CD4-positive, alpha-beta T cell treated with Interleukin-6 at 100 ng/mL for 8 hours (primary cell): ENCODE measurements at regions not wholly inside any gene's neighbourhood (a gene's known extent, or its start where the extent isn't known, plus 50 kb on each side); places are given as distances from the start of the nearest gene placed in this dataset.
"Not testable (repeated sequence)": the region's sequence is repeated elsewhere in the genome, so short reads cannot be mapped to it uniquely, and the experiment has no call there.

Source experiments
- DNase-seq: peaks from one replicate; pipeline ENCODE4 v3.0.0-alpha.2; 2020; ENCODE audit warnings: mixed read lengths, low spot score

DNA sequence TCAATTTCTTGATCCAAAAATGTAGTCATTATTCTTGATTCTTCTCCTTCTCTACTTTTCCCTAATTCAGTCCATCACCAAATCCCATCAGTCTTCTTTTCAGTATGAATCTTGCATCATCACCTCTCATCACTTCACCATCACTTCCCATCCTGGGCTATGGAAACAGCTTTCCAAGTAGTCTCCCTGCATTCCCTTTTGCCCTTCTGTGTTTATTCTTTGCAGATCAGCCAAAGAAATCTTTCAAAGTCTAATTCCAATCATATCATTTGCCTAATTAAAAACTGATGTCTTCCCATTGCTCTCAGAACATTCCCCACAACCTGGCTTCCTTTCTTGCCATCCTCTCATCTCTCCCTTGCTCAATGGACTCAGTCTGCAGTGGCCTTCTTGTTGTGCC, 201.7 kb upstream of the ADAMTS3 start:
- DNase-seq: no peak

DNA sequence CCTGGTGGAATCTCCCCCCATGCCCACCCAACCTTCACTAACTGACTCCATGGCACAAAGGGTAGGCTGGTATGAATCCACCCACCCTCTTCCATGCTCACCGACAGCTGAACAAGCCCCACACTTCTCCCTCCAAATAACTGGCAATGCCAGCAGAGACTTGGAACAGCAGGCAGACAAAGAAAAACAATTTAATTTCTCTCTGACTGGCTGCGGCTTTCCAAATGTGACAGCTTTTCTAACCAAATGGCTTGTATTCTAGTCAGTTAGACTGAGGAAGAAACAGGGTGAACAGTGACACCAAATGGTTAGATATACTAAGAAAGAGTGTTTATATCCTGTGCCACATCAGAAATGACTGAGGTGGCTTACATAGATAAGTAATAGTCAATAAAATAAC, 199.3 kb upstream of the ADAMTS3 start:
- DNase-seq: no peak

DNA sequence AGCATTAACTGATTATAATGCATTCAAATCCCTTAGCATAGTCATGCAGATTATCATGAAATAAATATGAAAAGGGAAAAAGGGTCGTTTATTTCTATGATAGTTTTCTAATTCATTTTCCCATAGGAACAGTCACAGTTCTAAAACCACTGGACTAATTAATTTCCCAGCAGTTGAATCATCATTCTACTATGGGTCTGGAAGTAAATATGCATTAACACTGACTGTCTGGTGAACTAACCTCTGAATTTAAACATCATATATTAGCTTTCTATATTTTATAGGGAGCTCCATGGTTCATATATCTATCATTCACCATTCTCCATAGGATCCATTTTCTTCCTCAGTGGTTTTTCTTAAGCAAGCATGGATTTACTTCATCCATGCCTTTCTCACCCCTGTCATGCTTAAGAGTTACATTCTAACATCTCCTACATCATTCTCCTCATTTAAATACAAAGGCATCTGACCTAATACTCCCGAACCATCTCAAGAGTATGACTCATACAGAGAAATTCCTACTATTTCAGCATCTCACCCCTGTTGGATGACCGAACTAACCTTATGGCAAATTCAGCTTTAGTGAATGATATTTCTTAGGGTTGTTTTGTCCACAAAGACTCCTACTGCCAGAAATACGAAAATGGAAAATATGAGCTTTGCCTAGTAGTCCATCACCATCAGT, 198.7 kb upstream of the ADAMTS3 start:
- no peak for DNase-seq

DNA sequence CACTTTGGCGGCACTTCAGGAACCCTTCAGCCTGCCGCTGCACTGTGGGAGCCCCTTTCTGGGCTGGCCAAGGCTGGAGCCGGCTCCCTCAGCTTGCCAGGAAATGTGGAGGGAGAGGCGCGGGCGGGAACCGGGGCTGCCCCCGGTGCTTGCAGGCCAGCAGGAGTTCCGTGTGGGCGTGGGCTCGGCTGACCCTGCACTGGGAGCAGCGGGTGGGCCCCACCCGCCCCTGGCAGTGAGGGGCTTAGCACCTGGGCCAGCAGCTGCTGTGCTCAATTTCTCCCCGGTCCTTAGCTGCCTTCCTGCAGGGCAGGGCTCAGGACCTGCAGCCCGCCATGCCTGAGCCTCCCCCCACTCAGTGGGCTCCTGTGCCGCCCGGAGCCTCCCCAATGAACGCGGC, 196.8 kb upstream of the ADAMTS3 start:
- not testable (repeated sequence) for DNase-seq

DNA sequence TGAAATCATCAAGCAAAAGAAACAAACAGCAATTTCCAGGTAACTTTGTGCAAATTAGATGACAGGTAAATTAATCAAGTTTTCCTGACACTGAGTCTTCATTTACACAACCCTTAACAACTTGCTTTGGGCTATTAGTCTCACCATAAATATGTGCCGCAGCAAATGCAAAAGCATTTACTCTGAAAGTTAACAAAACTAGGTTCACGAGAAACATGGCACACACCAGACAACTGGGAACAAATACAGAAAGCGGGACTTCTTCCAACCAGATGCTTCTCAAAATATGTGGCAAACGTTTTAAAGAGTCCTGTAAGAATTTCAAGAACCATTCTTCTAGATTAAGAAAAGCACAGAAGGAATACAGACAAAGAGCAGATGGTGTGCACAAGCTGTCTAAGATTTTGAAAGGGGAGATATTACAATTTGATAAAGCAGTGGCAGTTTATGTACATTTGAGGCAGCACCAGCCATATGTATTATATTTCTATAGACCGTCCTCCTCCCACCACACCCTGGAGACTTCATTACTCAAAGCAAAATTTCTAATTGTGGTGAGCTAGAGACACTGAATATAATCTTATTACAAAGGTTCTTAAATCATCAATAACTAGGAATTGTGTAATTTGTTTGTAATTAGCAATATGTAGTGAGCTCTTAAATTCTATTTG, 192.5 kb upstream of the ADAMTS3 start:
- DNase-seq: no peak

DNA sequence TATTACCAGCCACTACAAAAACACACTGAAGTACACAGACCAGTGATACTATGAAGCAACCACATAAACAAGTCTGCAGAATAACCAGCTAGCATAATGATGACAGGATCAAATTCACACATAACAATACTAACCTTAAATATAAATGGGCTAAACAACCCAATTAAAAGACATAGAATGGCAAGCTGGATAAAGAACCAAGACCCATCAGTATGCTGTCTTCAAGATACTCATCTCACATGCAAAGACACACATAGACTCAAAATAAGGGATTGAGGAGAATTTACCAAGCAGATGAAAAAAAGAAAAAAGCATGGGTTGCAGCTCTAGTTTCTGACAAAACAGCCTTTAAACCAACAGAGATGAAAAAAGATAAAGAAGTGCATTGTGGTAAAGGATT, 184.4 kb upstream of the ADAMTS3 start:
- DNase-seq: not testable (repeated sequence)

DNA sequence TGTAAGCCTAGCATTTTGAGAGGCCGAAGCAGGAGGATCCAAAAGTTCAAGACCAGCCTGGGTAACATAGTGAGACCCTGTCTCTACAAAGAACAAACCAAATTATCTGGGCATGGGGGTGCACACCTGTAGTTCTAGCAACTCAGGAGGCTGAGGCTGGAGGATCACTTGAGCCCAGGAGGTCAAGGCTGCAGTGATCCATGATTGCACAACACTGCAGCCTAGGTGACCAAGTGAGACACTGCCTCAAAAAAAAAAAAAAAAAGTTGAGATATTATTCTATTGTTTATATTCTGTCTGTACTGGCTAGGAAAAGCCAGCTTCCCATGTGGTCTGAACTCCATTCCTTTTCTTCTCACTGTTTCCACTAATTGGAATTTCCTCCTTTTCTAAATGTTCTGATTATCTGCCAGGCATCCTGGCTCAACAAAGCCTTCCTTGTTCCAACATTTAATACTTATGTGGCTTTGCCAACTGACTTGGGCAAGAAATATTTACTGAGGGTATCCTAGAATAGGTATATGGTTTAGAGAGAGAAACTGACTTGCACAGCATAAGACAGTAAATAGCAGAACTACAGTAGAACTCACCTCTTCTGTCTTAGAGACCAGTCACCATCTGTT, 175.2 kb upstream of the ADAMTS3 start:
- DNase-seq: no peak

DNA sequence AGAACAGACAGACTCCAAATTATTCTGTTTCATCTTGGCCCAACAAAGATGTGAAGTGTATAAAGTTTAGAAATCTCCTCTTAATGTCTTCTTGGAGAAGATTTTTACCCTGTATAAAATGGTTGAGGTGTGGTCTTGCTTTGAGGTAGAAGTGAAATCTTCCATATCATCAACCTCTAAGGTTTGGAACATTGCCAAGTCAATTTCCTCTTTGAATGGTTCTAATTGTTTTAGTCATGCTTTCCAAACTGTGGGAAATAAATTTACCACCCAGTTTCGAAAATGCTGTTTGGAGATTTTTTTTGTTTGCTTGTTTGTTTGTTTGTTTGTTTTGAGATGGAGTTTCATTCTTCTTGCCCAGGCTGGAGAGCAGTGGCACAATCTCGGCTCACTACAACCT, 174.1 kb upstream of the ADAMTS3 start:
- no peak for DNase-seq

DNA sequence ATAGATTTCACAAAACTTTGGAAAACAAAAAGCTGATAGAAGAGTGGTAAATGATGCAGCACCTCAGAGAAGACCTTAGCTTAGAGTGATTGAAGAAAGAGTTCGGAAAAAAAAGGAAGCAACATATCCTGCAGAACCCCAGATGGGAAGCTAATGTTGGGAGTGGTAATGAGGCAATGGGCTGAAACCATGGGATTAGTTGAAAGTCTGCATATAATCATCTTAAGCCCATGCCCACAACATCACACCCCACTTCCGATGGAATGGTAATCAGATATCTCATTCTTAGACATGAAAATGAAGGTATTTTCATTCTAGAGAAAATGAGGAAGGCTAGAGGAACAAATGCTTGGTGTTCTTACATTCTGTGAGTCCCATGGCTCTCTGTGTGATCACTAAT, 146.3 kb upstream of the ADAMTS3 start:
- DNase-seq: no peak

DNA sequence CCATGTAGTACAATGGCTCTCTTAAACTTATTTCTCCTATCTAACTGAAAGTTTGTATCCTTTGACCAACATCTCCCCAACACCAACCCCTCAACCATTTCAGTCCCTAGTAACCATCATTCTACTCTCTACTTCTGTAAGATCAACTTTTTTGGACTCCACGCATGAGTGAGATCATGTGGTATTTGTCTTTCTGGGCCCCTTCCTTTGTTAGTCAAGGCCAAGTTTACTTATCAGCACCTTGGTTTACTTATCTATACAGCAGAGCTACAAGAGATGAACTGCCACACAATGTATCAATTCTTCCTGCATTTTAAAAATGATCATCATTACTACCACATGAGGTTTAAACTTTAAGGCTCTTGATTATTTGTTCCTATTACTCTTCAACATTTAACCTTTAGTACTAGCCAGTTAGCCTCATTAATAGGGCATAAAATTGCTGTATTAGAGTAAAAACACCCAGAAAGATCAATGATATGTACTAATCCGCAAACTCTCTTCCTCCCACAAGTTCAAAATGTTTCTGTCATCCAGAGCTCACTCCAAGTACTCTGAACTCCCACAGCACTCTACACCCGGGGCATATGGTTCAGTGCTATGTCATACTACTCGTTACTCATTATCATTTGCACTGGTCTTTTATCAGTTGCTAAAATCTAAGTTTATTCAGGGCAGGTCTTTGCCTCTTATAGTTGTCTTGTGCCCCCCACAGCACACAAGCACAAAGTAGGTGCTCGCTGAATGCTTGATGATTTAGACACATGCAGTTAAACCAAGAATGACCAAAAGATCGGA, 145.7 kb upstream of the ADAMTS3 start:
- DNase-seq: no peak

DNA sequence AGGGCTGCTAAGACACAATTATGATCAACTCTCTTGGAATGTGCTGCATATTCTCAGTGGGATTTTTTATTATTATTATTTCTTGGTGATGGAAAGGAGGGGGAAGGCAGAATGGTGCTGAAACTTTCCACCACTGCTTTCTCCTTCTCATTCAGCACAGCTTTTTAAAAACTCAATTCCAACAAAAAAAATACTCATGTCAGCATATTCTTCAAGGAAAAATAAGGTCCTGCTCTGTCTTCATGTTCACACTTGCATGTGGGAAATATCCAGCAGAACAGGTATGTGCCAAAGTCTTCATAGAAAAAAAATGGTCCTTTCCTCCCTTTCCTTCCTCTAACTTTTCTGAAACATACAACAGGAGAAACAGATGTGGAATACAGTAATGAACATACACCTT, 144.0 kb upstream of the ADAMTS3 start:
- DNase-seq: no peak

DNA sequence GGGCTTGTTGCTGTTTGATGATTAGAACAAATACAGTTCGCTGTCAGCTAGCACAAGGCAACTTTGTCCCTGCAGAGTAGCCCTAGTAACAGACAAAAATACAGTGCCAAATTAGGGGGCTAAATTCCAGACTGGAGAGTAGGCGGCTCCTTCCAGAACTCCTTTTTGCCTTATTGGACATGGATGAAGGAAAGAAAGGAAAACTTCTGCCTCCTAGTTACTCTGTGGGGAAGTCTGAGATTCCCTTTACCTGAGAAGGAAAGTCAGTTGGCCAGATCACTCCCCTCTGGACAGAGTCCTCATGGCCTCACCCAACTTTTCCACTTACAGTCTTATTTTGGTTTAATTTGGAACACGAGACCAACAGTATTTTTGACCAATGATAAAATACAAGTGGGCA, 140.5 kb upstream of the ADAMTS3 start:
- DNase-seq: no peak

DNA sequence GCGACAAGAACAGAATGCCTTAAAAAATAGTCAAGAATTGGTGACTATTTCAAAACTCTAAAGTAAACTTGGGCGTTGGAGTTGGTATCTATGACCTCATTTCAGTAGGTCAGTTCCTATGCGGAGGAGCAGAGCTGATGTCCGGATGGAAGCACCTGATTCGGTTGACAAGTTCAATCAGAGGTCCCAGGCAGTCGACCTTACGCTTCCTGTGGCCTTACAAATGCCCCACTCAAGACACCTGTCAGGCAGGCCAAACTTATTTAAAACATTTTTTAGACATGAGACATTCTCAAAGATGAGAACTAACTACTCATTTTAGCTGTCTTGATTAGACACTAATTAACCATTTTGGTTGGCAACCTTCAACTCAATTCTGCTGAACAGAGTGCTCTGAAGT, 137.7 kb upstream of the ADAMTS3 start:
- DNase-seq: no peak

DNA sequence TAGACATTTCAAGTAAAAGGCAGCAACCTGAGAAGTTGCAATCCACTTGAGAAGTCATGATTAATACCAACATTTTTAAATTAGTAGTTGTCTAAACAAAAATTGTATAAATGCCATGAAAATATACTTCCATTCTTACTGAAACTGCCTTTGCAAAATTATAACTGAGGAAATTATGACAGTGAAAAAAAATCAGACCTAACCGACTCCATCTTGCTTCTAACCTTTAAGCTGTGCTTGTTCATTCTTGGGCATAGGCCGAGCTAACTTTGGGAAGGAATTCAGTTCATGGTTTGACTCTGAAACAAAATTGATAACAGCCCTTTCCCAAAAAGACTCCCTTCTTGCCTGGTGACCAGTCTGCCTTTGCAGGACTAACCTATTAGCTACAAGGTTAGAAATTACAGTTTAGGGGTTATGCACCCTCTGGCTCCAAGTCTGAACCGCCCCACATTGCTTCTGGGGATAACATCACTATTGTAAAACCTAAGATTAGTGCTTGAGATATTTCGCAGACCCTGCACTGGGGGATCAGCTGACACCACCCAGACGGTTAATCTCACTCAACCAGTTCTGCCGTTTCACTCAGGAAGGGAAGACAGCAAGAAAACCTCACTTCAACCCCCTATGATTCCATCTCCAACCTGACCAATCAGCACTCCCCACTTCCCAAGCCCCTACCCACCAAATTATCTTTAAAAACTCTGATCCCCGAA, 136.1 kb upstream of the ADAMTS3 start:
- DNase-seq: not testable (repeated sequence)

DNA sequence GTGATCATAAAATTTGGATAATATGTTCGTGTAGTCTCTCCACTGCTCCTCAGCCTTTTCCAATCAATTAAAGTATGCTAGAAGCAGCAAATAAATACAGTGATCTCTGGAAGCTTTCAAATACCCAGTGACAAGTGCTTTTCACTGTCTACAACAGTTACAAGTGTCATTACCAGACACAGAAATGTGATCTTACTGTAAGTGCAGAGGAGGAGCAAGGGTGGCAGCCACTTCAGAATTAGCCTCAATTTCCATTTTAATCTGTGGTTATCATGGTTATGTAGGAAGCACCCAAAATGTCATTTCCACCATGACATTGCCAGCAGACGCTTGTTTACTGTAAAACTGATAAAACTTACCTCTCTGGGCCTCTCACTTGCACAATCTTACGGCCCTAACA, 133.9 kb upstream of the ADAMTS3 start:
- no peak for DNase-seq

DNA sequence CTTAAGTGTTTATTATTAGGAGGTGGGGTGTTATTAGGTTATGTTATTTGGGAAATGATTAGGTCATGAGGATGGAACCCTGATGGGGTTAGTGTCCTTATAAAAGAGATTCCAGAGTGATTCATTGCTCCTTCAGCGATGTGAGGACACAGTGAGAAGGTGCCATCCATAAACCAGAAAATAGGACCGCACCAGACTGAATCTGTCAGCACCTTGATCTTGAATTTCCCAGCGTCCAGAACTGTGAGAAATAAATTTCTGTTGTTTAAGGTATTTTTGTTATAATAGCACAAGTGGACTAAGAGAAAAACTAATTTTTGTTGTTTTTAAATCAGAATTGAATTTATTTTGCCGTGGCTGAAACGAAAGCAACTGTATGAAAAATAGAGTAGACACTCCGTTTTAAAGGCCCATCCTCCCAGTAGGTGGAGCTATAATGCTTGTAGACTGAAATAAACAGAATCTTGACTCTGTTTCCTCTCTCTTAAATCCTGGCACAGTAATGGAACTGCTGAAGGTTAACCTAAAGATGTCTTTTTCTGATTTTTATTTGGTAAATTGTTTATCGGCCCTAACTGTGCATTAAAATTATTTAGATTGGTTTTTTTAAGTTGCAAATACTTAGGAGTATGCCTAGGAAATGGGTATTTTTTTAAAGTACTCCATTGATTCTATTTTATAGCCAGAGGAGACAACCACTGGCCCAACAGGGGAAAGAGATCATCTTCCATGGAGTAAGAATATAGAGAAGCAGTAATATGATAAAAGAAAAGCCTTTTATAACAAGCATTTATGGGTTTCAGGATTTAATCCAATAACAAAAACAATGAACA, 133.2 kb upstream of the ADAMTS3 start:
- peak; percentile 16 for DNase-seq

DNA sequence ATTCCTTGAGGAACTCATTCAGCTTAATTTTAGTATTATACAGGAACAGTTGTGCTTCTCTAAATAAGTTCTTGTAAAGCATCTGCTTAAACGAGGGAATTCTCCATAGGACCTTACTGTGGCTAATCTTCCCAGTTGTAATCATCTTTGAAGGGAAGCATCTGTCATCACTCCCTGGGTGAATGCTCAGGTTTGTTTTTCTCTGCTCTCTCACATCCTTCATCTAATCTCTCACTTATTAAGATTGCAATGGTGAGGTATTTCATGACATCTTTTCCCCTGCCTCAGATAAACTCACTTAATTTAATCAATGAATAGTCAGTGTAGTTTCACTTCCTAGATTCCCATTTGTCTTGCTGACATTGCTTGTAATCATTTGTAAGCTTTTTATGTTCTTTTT, 121.8 kb upstream of the ADAMTS3 start:
- DNase-seq: no peak

DNA sequence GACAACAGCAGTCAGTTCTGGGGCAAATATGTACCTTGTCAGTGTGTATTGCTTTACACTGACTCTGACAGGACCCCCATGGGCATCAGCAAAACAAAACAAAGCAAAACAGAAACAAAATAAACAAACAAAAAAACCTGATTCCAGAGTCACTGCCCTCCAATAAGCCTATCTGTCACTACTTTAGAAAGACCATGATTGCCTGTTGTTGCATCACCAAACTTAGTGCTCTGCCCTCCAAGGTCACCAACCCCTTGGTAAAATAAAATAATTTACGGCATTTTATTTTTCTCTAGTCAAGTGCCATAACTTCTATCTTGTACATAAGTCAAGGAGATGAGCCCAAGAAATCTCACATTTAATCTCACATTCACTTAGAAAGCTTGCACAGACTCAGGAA, 120.9 kb upstream of the ADAMTS3 start:
- DNase-seq: no peak

DNA sequence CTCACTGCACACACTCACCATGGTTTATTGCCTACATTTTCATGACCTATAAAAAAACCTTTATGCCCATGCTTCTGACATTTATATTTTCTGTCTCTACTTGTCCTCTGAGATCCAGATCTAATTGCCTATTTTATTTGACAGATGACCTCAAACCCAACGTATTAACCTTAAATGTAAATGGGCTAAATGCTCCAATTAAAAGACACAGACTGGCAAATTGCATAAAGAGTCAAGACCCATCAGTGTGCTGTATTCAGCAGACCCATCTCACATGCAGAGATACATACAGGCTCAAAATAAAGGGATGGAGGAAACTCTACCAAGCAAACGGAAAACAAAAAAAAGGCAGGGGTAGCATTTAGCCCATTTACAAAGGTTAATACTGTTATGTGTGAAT, 117.4 kb upstream of the ADAMTS3 start:
- DNase-seq: not testable (repeated sequence)

DNA sequence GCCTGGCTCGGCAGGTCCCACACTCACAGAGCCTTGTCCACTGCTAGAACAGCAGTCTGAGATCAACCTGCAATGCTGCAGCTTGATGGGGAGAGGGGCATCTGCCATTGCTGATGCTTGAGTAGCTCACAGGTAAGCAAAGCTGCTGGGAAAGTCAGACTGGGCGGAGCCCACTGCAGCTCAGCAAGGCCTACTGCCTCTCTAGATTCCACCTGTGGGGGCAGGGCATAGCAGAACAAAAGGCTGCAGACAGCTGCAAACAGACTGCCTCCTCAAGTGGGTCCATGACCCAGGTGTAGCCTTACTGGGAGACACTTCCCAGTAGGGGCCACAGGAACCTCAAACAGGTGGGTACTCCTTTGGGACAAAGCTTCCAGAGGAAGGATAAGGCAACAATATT, 110.6 kb upstream of the ADAMTS3 start:
- DNase-seq: no peak

DNA sequence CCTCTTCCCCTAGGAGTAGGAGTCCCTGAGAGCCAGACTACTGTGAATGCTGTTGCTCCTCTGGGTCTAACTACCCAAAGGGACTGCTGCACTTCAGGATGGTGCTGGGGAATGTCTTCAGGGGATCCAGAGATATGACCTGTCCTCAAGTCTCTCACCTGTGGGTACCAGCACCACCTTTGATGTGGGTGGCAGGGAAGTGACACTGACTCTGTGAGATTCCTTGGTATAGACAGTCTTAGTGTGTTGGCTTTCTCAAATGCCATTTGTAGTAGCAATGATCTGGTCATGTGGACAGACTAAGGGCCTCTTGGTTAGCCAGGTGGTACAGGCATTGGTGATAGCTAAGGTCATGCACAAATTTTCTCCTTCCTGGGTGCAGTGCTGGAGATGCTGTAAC, 108.9 kb upstream of the ADAMTS3 start:
- DNase-seq: no peak
